Mononuclear cell (primary cell): ENCODE measurements at regions not wholly inside any gene's neighbourhood (a gene's known extent, or its start where the extent isn't known, plus 50 kb on each side); places are given as distances from the start of the nearest gene placed in this dataset.

ENCODE experiments used
- H3K27me3 ChIP-seq: 2 replicates; pipeline ENCODE4 v1.6.0; 2011; ENCODE audit warnings: low read length, control low read depth; ENCODE audit not compliant: insufficient read depth
- H3K4me1 ChIP-seq: 2 replicates; pipeline ENCODE4 v1.5.1; 2011; ENCODE audit warnings: mild to moderate bottlenecking, low read length, control low read depth; ENCODE audit not compliant: insufficient read depth
- H3K4me3 ChIP-seq: 2 replicates; pipeline ENCODE4 v1.5.1; 2011; ENCODE audit warnings: mild to moderate bottlenecking, low read length, moderate library complexity
- H3K9me3 ChIP-seq: 2 replicates; pipeline ENCODE4 v1.5.1; 2011; ENCODE audit warnings: low read depth, mild to moderate bottlenecking, control low read depth, low read length

GRCh38 chr2:239464166-239465016 lies 63.6 kb upstream of the HDAC4 start:
- H3K4me1 ChIP-seq = peaks cover 33% of the 10 kb centered on the region
- H3K9me3 ChIP-seq = no peaks in the 10 kb centered on the region
- no peak overlapping the region for H3K4me3 ChIP-seq
- H3K27me3 ChIP-seq = no peaks in the 10 kb centered on the region

- no peak overlapping the region for H3K4me3 ChIP-seq
Measured at GRCh38 chr2:239463541-239464165, 62.8 kb upstream of the HDAC4 start.

GRCh38 chr2:239462671-239463506 lies 62.1 kb upstream of the HDAC4 start:
- Histone ChIP-seq H3K27me3 (no peaks in the 10 kb centered on the region), H3K4me1 (peaks cover 33% of the 10 kb centered on the region), H3K9me3 (no peaks in the 10 kb centered on the region), H3K4me3 (no peak overlapping the region)

More at GRCh38 chr2:239463541-239464165, 62.8 kb upstream of the HDAC4 start:
- Histone ChIP-seq H3K27me3 (no peaks in the 10 kb centered on the region), H3K9me3 (no peaks in the 10 kb centered on the region), H3K4me1 (peaks cover 33% of the 10 kb centered on the region)

GRCh38 chr2:239462191-239462515 lies 61.3 kb upstream of the HDAC4 start:
- H3K27me3 ChIP-seq = no peaks in the 10 kb centered on the region
- no peak overlapping the region for H3K4me3 ChIP-seq
- H3K9me3 ChIP-seq = no peaks in the 10 kb centered on the region
- peaks cover 33% of the 10 kb centered on the region for H3K4me1 ChIP-seq

- Histone ChIP-seq H3K4me3 (no peak overlapping the region), H3K9me3 (no peaks in the 10 kb centered on the region), H3K4me1 (peaks cover 33% of the 10 kb centered on the region), H3K27me3 (no peaks in the 10 kb centered on the region)
Measured at GRCh38 chr2:239461291-239462190, 60.7 kb upstream of the HDAC4 start.

- H3K9me3 ChIP-seq = no peaks in the 10 kb centered on the region
- H3K4me1 ChIP-seq = peaks cover 25% of the 10 kb centered on the region
- H3K4me3 ChIP-seq = no peak overlapping the region
- no peaks in the 10 kb centered on the region for H3K27me3 ChIP-seq
Measured at GRCh38 chr2:239460780-239461179, 60.0 kb upstream of the HDAC4 start.

- H3K9me3 ChIP-seq = no peaks in the 10 kb centered on the region
- no peak overlapping the region for H3K4me3 ChIP-seq
- H3K27me3 ChIP-seq = no peaks in the 10 kb centered on the region
- peaks cover 13% of the 10 kb centered on the region for H3K4me1 ChIP-seq
Measured at GRCh38 chr2:239459606-239460005, 58.8 kb upstream of the HDAC4 start.

GRCh38 chr2:239459056-239459455 lies 58.2 kb upstream of the HDAC4 start:
- Histone ChIP-seq H3K9me3 (no peaks in the 10 kb centered on the region), H3K27me3 (no peaks in the 10 kb centered on the region), H3K4me3 (no peak overlapping the region), H3K4me1 (peaks cover 8% of the 10 kb centered on the region)

GRCh38 chr2:239457586-239458445 lies 57.0 kb upstream of the HDAC4 start:
- Histone ChIP-seq H3K9me3 (no peaks in the 10 kb centered on the region), H3K4me1 (no peaks in the 10 kb centered on the region), H3K27me3 (peaks cover 3% of the 10 kb centered on the region), H3K4me3 (no peak overlapping the region)

- no peak overlapping the region for H3K4me3 ChIP-seq
- no peaks in the 10 kb centered on the region for H3K4me1 ChIP-seq
- peaks cover 6% of the 10 kb centered on the region for H3K27me3 ChIP-seq
- peaks cover 5% of the 10 kb centered on the region for H3K9me3 ChIP-seq
Measured at GRCh38 chr2:239456940-239457339, 56.1 kb upstream of the HDAC4 start.

- Histone ChIP-seq H3K4me3 (no peak overlapping the region), H3K9me3 (peaks cover 16% of the 10 kb centered on the region), H3K4me1 (no peaks in the 10 kb centered on the region), H3K27me3 (peaks cover 6% of the 10 kb centered on the region)
Measured at GRCh38 chr2:239455436-239456203, 54.8 kb upstream of the HDAC4 start.

- Histone ChIP-seq H3K4me1 (no peaks in the 10 kb centered on the region), H3K27me3 (peaks cover 6% of the 10 kb centered on the region), H3K9me3 (peaks cover 16% of the 10 kb centered on the region), H3K4me3 (no peak overlapping the region)
Measured at GRCh38 chr2:239454507-239454906, 53.7 kb upstream of the HDAC4 start.
